HEK293T (cell line): ENCODE measurements at regions not wholly inside any gene's neighbourhood (a gene's known extent, or its start where the extent isn't known, plus 50 kb on each side); places are given as distances from the start of the nearest gene placed in this dataset.

ENCODE experiments used
- CTCF ChIA-PET: fragments of 350-600 bp; formaldehyde crosslinking; extraction: SDS; loops from one replicate; lab custom pipeline; 2021; ENCODE audit warnings: antibody characterized with exemption, inconsistent platforms; lab: Yijun Ruan, JAX
- POLR2A ChIA-PET: fragments of 350-600 bp; formaldehyde crosslinking; extraction: SDS; loops from one replicate; lab custom pipeline; 2020; ENCODE audit warnings: antibody characterized with exemption, inconsistent platforms; lab: Yijun Ruan, JAX
- DNase-seq: peaks from one replicate; pipeline ENCODE4 v3.0.0; 2012; ENCODE audit warnings: mixed read lengths; ENCODE audit errors: extremely low spot score
- ARNT ChIP-seq: fragments of 450-650 bp; IDR thresholded peaks from 2 replicates; pipeline ENCODE4 v1.6.1; 2017; ENCODE audit warnings: mild to moderate bottlenecking
- BHLHE40 ChIP-seq: fragments of 450-650 bp; IDR thresholded peaks from 2 replicates; pipeline ENCODE4 v1.6.1; 2016; ENCODE audit warnings: mild to moderate bottlenecking, moderate library complexity, borderline replicate concordance
- CTBP1 ChIP-seq: fragments of 450-650 bp; IDR thresholded peaks from 2 replicates; pipeline ENCODE4 v1.6.1; 2016; ENCODE audit warnings: borderline replicate concordance
- ELF4 ChIP-seq: fragments of 450-650 bp; IDR thresholded peaks from 2 replicates; pipeline ENCODE4 v1.6.1; 2017; ENCODE audit warnings: antibody characterized with exemption
- FOXA1 ChIP-seq: fragments of 450-650 bp; IDR thresholded peaks from 2 replicates; pipeline ENCODE4 v1.6.1; 2016; ENCODE audit warnings: mild to moderate bottlenecking
- FOXK2 ChIP-seq: fragments of 450-650 bp; IDR thresholded peaks from 2 replicates; pipeline ENCODE4 v1.6.1; 2016; ENCODE audit warnings: mild to moderate bottlenecking
- FOXM1 ChIP-seq: fragments of 450-650 bp; IDR thresholded peaks from 2 replicates; pipeline ENCODE4 v1.6.1; 2017; ENCODE audit warnings: mild to moderate bottlenecking, borderline replicate concordance
- HDGF ChIP-seq: fragments of 450-650 bp; IDR thresholded peaks from 2 replicates; pipeline ENCODE4 v1.6.1; 2017; ENCODE audit warnings: antibody characterized with exemption, borderline replicate concordance
- L3MBTL2 ChIP-seq: fragments of 450-650 bp; conservative IDR thresholded peaks from 2 replicates; pipeline ENCODE4 v1.6.1; 2016; ENCODE audit warnings: mild to moderate bottlenecking
- LEF1 ChIP-seq: fragments of 450-650 bp; IDR thresholded peaks from 2 replicates; pipeline ENCODE4 v1.6.1; 2017; ENCODE audit warnings: mild to moderate bottlenecking, borderline replicate concordance
- NFRKB ChIP-seq: fragments of 450-650 bp; IDR thresholded peaks from 2 replicates; pipeline ENCODE4 v1.6.1; 2016; ENCODE audit warnings: mild to moderate bottlenecking, moderate library complexity
- SP1 ChIP-seq: fragments of 450-650 bp; IDR thresholded peaks from 2 replicates; pipeline ENCODE4 v1.6.1; 2017
- SUZ12 ChIP-seq: fragments of 450-650 bp; IDR thresholded peaks from 2 replicates; pipeline ENCODE4 v1.6.1; 2016; ENCODE audit warnings: mild to moderate bottlenecking
- TARDBP ChIP-seq: fragments of 450-650 bp; IDR thresholded peaks from 2 replicates; pipeline ENCODE4 v1.6.1; 2016
- ZNF384 ChIP-seq: fragments of 450-650 bp; IDR thresholded peaks from 2 replicates; pipeline ENCODE4 v1.6.1; 2016
- TF ChIP-seq, protein P1 (sequence below): fragments of 450-650 bp; IDR thresholded peaks from 2 replicates; pipeline ENCODE4 v1.6.1; 2016

DNA sequence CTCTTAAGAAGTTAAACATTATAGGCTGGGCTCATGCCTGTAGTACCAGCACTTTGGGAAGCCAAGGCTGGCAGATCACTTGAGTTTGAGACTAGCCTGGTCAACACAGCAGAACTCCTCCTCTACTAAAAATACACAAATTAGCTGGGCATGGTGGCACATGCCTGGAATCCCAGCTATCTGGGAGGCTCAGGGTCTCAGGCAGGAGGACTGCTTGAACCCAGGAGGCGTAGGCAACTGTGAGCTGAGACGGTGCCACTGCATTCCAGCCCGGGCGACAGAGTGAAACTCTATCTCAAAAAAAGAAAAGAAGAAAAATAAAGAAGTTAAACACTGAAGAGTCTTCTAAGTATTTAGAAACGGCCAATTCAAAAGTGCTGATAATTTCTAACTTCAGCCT is 164.3 kb upstream of the GALNTL6 start:
- POLR2A ChIA-PET: no interaction called here
- TF ChIP-seq NFRKB (no peak), ZNF384 (no peak)
- CTCF ChIA-PET: interaction anchor here (1.1 kb wide), 1 partner anchor 13 kb away, joined by 3 read pairs; no protein-coding TSS in a partner anchor
- no peak for DNase-seq

DNA sequence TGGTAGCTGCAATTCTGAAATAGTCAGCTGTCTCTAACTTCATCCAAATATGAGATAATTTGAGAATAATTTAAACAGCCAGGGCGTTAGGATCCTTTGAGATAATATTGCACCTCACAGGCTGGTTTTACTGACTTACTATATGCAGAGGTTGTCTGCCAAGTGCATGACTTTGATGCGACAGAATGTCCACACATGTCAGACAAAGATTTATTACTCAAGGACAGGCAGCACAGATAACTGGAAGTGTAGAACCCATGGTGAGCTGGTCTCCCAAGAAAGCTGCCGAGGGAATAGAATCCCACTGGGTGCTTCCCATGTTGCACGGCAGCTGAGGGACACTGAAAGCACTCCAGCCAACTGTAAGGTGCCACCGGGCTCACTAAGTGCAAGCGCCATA is 166.2 kb upstream of the GALNTL6 start:
- DNase-seq: no peak
- no peak for TF ChIP-seq CTBP1
- TF ChIP-seq, protein P1, sequence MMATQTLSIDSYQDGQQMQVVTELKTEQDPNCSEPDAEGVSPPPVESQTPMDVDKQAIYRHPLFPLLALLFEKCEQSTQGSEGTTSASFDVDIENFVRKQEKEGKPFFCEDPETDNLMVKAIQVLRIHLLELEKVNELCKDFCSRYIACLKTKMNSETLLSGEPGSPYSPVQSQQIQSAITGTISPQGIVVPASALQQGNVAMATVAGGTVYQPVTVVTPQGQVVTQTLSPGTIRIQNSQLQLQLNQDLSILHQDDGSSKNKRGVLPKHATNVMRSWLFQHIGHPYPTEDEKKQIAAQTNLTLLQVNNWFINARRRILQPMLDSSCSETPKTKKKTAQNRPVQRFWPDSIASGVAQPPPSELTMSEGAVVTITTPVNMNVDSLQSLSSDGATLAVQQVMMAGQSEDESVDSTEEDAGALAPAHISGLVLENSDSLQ: peak; percentile 39
- ChIA-PET CTCF (no interaction called here), POLR2A (no interaction called here)

DNA sequence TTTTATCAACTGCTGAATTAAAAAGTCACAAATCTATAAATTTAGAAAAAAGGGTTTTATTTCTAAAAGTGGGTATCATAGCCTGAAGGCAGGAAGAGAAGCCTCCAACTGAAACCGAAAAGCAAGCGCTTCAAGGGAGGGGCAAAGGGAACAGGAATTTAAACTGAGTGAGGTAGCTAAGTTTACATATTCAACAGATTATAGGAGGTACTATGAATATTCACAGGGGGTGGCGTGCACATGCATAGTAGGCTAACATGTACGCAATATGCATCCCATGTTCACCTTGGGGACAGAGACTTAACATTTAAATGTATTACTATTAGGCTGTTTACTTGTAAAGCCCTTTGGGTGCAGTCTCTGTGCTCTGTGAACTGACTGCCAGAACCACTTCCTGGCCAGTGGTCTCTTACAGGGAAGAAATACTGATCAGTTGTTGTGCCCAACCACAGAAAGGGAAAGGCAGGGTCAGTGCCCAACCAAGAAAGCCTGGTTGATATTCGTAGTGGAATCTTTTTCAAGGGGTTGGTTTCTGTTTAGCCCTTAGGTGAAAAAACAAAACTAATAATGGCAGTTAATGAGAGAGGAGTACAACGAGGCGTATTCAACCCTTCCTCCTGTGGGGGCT is 168.7 kb upstream of the GALNTL6 start:
- ChIA-PET POLR2A (no interaction called here), CTCF (no interaction called here)
- DNase-seq: no peak
- no peak for TF ChIP-seq BHLHE40

DNA sequence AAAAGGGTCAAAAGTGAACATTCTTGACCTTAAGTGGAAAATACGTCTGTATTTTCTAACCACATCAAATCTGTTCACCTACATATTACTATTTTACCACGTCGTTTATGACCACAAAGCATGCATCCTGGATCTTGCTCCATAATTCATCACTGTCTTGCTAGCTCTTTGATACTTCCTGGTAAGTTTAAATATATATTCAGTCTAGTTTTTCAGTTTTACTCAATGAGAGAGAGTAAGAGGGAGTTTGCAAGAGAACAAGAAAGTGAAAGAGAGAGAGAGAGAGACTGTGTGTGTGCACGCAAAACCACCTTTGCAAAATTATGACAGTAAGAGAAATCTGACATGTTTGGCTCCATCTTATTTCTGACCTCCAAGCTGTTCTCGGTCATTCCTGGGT is 173.7 kb upstream of the GALNTL6 start:
- ChIA-PET CTCF (interaction anchor here (1.5 kb wide), 1 partner anchor 10 kb away, joined by 3 read pairs; no protein-coding TSS in a partner anchor), POLR2A (no interaction called here)
- no peak for DNase-seq
- TF ChIP-seq FOXA1 (no peak), CTBP1 (no peak), FOXK2 (no peak), L3MBTL2 (no peak)

DNA sequence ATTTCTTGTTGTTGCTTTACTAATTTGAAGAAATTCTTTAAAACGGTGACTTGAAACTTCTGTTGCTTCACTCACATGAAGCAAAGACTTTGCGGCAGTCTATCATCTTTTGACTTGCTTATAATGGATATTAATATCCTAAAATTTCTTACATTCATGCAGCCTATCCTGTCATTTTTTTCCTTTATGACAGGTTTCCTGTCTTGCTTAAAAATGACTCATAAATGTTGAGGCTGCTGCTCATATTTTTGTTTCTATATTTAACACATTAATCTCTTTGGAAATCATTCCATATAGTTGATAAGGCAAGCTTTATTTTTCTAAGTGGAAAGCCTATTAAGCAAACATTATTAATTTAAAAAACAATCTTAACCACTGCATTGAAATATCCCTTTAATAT is 176.6 kb upstream of the GALNTL6 start:
- TF ChIP-seq FOXK2: no peak
- TF ChIP-seq LEF1: no peak
- no peak for TF ChIP-seq CTBP1
- no peak for TF ChIP-seq NFRKB
- TF ChIP-seq FOXA1: no peak
- TF ChIP-seq HDGF: no peak
- no peak for TF ChIP-seq FOXM1
- no peak for TF ChIP-seq BHLHE40
- no peak for TF ChIP-seq ELF4
- no peak for TF ChIP-seq SUZ12
- no peak for TF ChIP-seq ZNF384
- POLR2A ChIA-PET: no interaction called here
- CTCF ChIA-PET: interaction anchor here (1.0 kb wide), 1 partner anchor 13 kb away, joined by 3 read pairs; no protein-coding TSS in a partner anchor
- no peak for DNase-seq

DNA sequence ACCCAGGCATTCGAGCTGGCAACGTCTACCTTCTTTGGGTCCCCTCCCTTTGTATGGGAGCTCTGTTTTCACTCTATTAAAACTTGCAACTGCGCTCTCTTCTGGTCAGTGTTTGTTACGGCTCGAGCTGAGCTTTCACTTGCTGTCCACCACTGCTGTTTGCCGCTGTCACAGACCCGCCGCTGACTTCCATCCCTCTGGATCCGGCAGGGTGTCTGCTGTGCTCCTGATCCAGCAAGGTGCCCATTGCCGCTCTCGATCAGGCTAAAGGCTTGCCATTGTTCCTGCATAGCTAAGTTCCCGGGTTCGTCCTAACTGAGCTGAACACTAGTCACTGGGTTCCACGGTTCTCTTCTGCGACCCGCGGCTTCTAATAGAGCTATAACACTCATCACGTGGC is 183.5 kb upstream of the GALNTL6 start:
- TF ChIP-seq NFRKB (no peak), FOXK2 (no peak), FOXA1 (no peak)
- DNase-seq: no peak
- ChIA-PET POLR2A (interaction anchor here (0.6 kb wide), 1 partner anchor 34 kb away, joined by 3 read pairs; no protein-coding TSS in a partner anchor), CTCF (interaction anchor here (0.6 to 1.2 kb wide), 2 partner anchors 9 to 280 kb away, joined by 3 read pairs; no protein-coding TSS in a partner anchor)

DNA sequence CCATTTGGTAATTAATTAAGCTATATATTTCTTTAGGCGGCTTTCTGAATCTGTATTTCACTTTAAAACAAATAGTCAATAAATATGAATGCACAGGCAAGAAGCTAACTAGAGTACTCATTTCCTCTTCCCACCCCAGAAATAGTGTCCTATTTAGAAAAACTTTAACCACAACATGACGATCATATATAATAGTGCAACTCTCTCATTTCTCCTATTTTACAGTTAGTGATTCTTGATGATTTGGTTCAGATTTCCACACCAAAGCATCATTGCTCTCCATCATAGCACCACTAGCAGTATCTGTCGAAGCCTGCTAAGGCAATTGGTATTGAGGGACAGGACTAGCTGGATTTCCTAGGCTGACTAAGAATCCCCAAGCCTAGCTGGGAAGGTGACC is 184.0 kb upstream of the GALNTL6 start:
- POLR2A ChIA-PET: no interaction called here
- CTCF ChIA-PET: interaction anchor here (0.6 to 1.2 kb wide), 2 partner anchors 10 to 280 kb away, joined by 3 read pairs; no protein-coding TSS in a partner anchor
- TF ChIP-seq FOXA1 (no peak), ZNF384 (no peak), SP1 (no peak)
- no peak for DNase-seq

DNA sequence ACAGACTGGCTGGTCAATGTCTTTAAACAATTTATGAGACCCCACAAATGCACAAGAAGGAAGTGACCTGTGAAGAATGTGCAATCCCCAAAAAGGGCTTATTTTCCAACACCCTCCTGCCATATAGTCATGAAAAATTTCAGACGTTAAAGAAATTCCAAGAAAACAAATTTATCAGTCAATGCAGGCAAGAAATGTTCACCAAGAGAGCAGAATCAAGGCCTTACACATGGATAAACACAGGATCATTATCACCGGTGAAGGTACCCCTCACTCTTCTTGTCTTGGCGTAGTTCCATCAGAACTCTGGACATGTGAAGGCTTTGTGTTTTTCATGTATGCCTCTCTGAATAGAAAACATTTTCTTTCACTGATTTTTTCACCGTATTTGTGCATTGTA is 186.7 kb upstream of the GALNTL6 start:
- POLR2A ChIA-PET: no interaction called here
- TF ChIP-seq ARNT: no peak
- TF ChIP-seq FOXA1: no peak
- no peak for TF ChIP-seq SUZ12
- TF ChIP-seq, protein P1: no peak
- TF ChIP-seq TARDBP: no peak
- TF ChIP-seq FOXM1: no peak
- no peak for TF ChIP-seq SP1
- TF ChIP-seq ZNF384: no peak
- no peak for TF ChIP-seq CTBP1
- no peak for TF ChIP-seq HDGF
- TF ChIP-seq FOXK2: no peak
- TF ChIP-seq NFRKB: no peak
- DNase-seq: no peak
- CTCF ChIA-PET: no interaction called here
